HUES6 (cell line): ENCODE measurements at regions not wholly inside any gene's neighbourhood (a gene's known extent, or its start where the extent isn't known, plus 50 kb on each side); places are given as distances from the start of the nearest gene placed in this dataset.

ENCODE experiments used
- H3K27ac ChIP-seq: 2 replicates; pipeline ENCODE4 v1.7.0; 2013; ENCODE audit warnings: low read depth, mild to moderate bottlenecking, low read length, inconsistent platforms
- H3K27me3 ChIP-seq: 2 replicates; pipeline ENCODE4 v1.6.1; 2013; ENCODE audit warnings: low read length; ENCODE audit not compliant: control insufficient read depth, insufficient read depth
- H3K36me3 ChIP-seq: 2 replicates; pipeline ENCODE4 v1.6.1; 2013; ENCODE audit warnings: low read length; ENCODE audit not compliant: control insufficient read depth, insufficient read depth
- H3K4me1 ChIP-seq: 2 replicates; pipeline ENCODE4 v1.6.1; 2013; ENCODE audit warnings: low read length; ENCODE audit not compliant: control insufficient read depth, insufficient read depth
- H3K4me3 ChIP-seq: 2 replicates; pipeline ENCODE4 v1.5.1; 2013; ENCODE audit warnings: low read depth, low read length
- H3K9ac ChIP-seq: one replicate; pipeline ENCODE4 v1.6.1; 2013; ENCODE audit warnings: mild to moderate bottlenecking, low read length
- H3K9me3 ChIP-seq: 2 replicates; pipeline ENCODE4 v1.6.1; 2013; ENCODE audit warnings: low read depth, low read length; ENCODE audit not compliant: control insufficient read depth, insufficient read depth

DNA sequence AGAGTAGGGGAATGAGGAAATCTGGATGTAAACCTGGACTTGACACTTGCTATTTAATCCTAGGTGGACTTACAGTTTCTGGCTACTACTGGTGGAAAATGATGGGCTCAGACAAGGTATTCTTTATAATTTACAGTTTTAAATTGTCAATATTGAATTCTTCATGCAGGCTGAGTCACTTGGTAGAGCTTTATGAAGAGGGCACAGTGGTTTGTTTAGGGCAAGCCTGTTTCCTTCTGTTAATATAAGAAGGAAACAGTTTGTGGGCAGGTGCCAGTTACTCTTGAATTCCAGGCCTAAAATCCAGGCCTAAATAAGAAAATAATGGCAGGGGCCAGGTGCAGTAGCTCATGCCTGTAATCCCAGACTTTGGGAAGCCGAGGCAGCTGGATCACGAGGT, 355.8 kb upstream of the RGS6 start:
- H3K36me3 ChIP-seq = no peaks in the 10 kb centered on the region
- H3K9me3 ChIP-seq = no peaks in the 10 kb centered on the region
- no peaks in the 10 kb centered on the region for H3K27me3 ChIP-seq
- H3K9ac ChIP-seq = no peak overlapping the region
- H3K4me1 ChIP-seq = peaks cover 22% of the 10 kb centered on the region
- no peak overlapping the region for H3K4me3 ChIP-seq
- no peak overlapping the region for H3K27ac ChIP-seq

DNA sequence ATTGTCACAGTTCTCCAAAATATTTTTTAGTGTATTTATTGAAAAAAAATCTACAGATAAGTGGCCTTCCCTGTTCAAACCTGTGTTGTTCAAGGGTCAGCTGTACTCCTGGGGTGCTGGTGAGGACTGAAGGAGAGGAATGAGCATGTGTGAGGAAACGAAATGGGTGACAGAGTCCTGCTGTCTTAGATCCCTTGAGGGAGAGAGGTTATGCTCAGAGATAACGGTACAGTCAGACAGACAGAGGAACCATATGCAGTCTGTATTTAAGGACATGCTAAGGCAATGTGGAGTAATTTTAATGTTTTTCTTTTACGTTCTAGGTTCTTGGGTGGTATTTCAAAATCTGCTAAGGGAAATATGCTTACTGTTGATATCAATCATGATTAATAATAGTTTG, 352.9 kb upstream of the RGS6 start:
- Histone ChIP-seq H3K4me3 (no peak overlapping the region), H3K27ac (no peak overlapping the region), H3K9me3 (no peaks in the 10 kb centered on the region), H3K27me3 (no peaks in the 10 kb centered on the region), H3K4me1 (peaks cover 21% of the 10 kb centered on the region), H3K9ac (no peak overlapping the region), H3K36me3 (no peaks in the 10 kb centered on the region)

DNA sequence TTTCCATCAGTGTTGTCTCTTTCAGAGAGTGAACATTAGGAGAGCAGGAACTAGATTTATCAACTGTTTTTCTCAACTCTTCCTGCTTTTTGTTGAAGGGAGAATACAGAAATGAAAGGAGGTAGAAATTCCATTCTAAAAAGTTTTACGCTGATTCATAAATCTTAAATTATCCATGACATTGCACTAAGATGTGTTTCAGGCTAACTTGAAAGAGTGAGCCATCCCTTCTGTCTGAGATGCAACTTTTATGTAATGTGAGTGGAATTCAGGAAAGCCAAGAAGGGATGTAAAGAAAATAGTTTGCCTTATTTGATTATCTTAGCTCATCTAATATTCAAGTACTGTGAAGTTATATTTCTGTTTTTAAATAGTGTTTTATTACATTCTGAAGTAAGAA, 349.5 kb upstream of the RGS6 start:
- no peaks in the 10 kb centered on the region for H3K9me3 ChIP-seq
- no peak overlapping the region for H3K4me3 ChIP-seq
- H3K36me3 ChIP-seq = no peaks in the 10 kb centered on the region
- H3K27ac ChIP-seq = no peak overlapping the region
- H3K27me3 ChIP-seq = no peaks in the 10 kb centered on the region
- H3K4me1 ChIP-seq = peaks cover 25% of the 10 kb centered on the region
- no peak overlapping the region for H3K9ac ChIP-seq

DNA sequence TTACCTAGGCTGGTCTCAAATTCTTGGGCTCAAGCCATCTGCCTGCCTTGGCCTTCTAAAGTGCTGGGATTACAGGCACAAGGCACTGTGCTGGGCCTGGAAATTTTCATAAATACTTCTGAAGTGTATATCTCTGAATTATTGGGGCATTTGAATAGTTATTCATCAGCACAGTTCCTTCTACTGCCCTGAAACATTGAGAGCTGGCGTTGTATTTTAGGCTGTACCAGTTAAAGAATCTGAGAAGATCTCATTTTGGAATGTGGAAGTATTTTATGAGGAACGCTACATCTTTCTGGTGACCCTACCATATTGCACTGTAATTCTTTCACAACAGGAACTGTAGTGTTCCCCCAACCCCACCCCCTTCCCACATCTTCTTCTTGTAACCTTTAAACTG, 349.0 kb upstream of the RGS6 start:
- Histone ChIP-seq H3K4me1 (peaks cover 25% of the 10 kb centered on the region), H3K27ac (no peak overlapping the region), H3K9ac (no peak overlapping the region)

DNA sequence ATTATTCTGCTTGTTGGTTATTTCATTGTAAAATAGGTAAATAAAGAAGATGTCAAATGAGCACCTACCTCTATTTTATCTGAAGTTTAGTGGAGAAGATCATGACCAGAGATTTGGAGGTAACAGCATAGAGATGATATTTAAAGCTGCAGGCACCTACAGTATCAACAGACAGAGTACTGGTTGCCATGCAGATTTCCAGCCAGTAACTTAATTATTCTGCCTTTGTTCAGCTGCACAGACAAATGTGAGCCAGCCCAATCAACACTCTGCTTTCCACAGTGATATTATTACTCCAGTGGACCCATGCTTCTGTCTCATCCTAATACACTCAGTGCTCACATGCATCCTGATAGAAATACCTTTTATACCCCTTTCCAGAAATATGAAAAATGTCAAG, 348.5 kb upstream of the RGS6 start:
- H3K27ac ChIP-seq = no peak overlapping the region
- 0 out of 2 replicates have a peak, but pooled peaks cover 2% of the 10 kb centered on the region for H3K36me3 ChIP-seq
- H3K4me1 ChIP-seq = peaks cover 25% of the 10 kb centered on the region
- no peaks in the 10 kb centered on the region for H3K9me3 ChIP-seq
- H3K4me3 ChIP-seq = no peak overlapping the region
- H3K27me3 ChIP-seq = no peaks in the 10 kb centered on the region
- no peak overlapping the region for H3K9ac ChIP-seq

More for the DNA sequence above, 349.0 kb upstream of the RGS6 start:
- Histone ChIP-seq H3K4me3 (no peak overlapping the region), H3K36me3 (no peaks in the 10 kb centered on the region), H3K9me3 (no peaks in the 10 kb centered on the region), H3K27me3 (no peaks in the 10 kb centered on the region)

DNA sequence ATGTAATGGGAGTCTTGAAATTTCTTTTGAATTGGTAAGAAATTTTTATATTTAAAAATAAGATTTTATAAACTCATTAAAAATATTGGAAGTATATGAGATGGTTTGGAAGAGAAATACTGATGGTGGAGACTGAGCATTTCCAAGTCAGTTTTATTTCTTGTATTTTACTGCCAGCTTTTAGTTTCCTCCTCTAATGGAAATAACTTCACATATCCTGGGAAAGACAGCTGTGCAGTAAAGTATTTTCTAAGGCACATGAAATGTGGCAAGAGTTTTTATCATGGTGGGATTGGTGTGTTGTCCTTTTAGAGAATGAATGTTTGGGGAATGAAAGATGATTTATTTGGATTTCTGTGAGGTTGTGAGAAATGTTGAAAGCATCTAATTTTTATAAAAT, 346.9 kb upstream of the RGS6 start:
- H3K4me1 ChIP-seq = peaks cover 19% of the 10 kb centered on the region
- no peaks in the 10 kb centered on the region for H3K27me3 ChIP-seq
- H3K36me3 ChIP-seq = 0 out of 2 replicates have a peak, but pooled peaks cover 2% of the 10 kb centered on the region
- H3K27ac ChIP-seq = no peak overlapping the region
- no peak overlapping the region for H3K9ac ChIP-seq
- H3K4me3 ChIP-seq = no peak overlapping the region
- H3K9me3 ChIP-seq = no peaks in the 10 kb centered on the region

DNA sequence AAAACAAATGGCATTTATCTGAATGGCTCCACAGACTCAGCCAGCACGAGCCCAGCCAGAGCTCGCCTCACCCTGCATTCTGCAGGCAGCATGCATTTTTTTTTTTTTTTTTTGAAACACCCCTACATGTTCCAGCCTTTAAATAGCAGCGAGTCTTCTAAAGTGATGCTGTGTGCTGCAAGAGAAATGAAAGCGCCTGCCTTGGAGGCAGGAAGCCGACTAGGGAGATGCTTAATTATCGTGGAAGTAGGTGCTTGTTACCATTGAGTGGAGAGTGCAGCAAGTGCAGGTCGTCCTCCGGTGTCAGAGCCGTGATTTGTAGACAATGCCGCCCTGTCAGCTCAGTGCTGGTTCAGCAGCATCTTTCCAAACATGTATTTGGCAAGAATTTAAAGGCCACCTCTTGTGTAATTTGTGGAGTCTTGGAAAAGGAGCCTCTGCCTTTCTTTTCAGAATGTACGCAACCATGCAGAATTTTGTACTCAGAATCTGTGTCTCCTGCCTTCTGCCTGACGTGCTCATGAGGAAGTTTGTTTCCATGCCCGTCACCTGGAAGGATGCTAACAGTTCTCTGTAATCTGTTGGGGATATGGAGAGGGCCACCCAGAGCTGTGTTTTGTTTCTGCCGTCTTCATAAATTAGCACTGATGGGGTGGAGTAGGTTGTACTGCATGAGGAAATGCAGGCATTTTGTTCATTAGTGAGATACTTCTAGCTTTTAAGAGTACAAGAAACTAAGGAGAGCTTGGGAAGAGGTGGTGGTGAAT, 345.9 kb upstream of the RGS6 start:
- Histone ChIP-seq H3K36me3 (0 out of 2 replicates have a peak, but pooled peaks cover 2% of the 10 kb centered on the region), H3K27me3 (no peaks in the 10 kb centered on the region), H3K9me3 (no peaks in the 10 kb centered on the region), H3K9ac (no peak overlapping the region), H3K27ac (no peak overlapping the region), H3K4me1 (peaks cover 19% of the 10 kb centered on the region), H3K4me3 (no peak overlapping the region)

DNA sequence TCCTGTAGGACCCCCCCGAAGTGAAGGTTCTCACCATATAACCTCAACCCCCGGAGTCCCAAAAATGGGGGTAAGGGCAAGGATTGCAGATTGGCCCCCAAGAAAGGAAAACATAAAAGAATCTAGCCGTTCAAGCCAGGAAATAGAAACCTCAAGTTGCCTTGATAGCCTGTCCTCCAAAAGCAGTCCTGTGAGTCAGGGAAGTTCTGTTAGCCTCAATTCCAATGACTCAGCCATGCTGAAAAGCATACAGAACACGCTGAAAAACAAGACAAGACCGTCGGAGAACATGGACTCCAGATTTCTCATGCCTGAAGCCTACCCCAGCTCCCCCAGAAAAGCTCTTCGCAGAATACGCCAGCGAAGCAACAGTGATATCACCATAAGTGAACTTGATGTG, 344.2 kb upstream of the RGS6 start:
- H3K4me1 ChIP-seq = peaks cover 19% of the 10 kb centered on the region

DNA sequence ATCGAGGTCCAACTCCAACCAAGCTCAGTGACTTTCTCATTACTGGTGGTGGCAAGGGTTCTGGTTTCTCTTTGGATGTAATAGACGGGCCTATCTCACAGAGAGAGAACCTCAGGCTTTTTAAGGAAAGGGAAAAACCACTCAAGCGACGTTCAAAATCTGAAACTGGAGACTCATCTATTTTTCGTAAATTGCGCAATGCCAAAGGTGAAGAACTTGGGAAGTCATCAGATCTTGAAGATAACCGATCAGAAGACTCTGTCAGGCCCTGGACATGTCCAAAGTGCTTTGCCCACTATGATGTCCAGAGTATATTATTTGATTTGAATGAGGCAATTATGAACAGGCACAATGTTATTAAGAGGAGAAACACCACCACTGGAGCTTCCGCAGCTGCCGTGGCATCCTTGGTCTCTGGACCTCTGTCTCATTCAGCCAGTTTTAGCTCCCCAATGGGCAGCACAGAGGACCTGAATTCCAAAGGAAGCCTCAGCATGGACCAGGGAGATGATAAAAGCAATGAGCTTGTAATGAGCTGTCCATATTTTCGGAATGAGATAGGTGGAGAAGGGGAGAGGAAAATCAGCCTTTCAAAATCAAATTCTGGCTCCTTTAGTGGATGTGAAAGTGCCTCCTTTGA, 343.5 kb upstream of the RGS6 start:
- no peaks in the 10 kb centered on the region for H3K9me3 ChIP-seq
- H3K4me1 ChIP-seq = peaks cover 17% of the 10 kb centered on the region
- H3K27me3 ChIP-seq = no peaks in the 10 kb centered on the region
- H3K36me3 ChIP-seq = 0 out of 2 replicates have a peak, but pooled peaks cover 2% of the 10 kb centered on the region
- no peak overlapping the region for H3K27ac ChIP-seq
- H3K9ac ChIP-seq = no peak overlapping the region
- no peak overlapping the region for H3K4me3 ChIP-seq

More for the DNA sequence above, 344.2 kb upstream of the RGS6 start:
- 0 out of 2 replicates have a peak, but pooled peaks cover 2% of the 10 kb centered on the region for H3K36me3 ChIP-seq
- H3K4me3 ChIP-seq = no peak overlapping the region
- no peaks in the 10 kb centered on the region for H3K9me3 ChIP-seq
- H3K9ac ChIP-seq = no peak overlapping the region
- no peak overlapping the region for H3K27ac ChIP-seq
- H3K27me3 ChIP-seq = no peaks in the 10 kb centered on the region

DNA sequence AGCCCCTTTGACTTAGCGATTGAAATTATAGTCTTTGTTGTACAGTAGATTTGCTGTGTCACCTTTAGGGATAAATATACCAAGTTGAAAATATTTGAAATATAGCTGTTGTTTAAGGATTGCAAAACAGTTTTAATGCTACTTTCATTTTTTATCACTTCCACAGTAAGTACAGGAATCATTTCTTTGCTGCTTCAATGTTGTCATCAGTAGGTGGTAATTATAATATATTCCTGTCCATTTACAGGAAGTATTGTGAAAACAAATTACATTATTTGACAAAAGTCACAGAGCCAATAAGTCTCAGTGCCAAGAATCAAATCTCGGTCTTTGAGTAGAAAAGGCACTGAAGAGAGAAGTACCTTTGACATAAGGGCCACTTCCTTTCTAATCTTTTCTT, 342.6 kb upstream of the RGS6 start:
- no peak overlapping the region for H3K27ac ChIP-seq
- no peak overlapping the region for H3K9ac ChIP-seq
- H3K9me3 ChIP-seq = no peaks in the 10 kb centered on the region
- H3K36me3 ChIP-seq = 0 out of 2 replicates have a peak, but pooled peaks cover 2% of the 10 kb centered on the region
- H3K4me1 ChIP-seq = peaks cover 14% of the 10 kb centered on the region
- H3K27me3 ChIP-seq = no peaks in the 10 kb centered on the region
- no peak overlapping the region for H3K4me3 ChIP-seq

DNA sequence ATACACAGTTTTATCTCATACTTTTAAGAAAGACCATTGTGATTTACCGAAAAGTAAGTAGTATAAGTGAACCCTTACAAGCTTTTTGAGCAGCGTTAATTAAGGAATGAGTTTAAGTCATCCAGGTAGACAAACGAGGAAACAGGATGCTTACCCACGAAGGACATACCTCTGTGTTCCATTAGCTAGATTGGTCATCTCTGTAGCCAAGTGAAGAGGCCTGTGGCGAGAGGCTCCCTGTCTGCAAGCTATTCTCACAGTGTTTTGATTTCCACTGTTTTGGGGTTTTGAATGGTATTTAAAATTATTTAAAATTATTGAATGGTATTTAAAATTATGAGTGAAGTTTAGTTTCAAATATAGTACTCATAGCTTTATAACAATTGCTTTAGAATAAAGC, 342.1 kb upstream of the RGS6 start:
- Histone ChIP-seq H3K9me3 (no peaks in the 10 kb centered on the region), H3K4me1 (peaks cover 14% of the 10 kb centered on the region), H3K9ac (no peak overlapping the region), H3K36me3 (0 out of 2 replicates have a peak, but pooled peaks cover 2% of the 10 kb centered on the region), H3K27ac (no peak overlapping the region), H3K27me3 (no peaks in the 10 kb centered on the region), H3K4me3 (no peak overlapping the region)
